MM.1S (cell line): ENCODE measurements at regions not wholly inside any gene's neighbourhood (a gene's known extent, or its start where the extent isn't known, plus 50 kb on each side); places are given as distances from the start of the nearest gene placed in this dataset.

Experiments
- CTCF ChIP-seq: fragments of 300-600 bp; sonication (generic); IDR thresholded peaks from 2 replicates; pipeline ENCODE4 v1.5.1; 2016; ENCODE audit warnings: antibody characterized with exemption, low read length, mixed read lengths
- EZH2 ChIP-seq: fragments of 300-600 bp; sonication (generic); optimal IDR thresholded peaks from 2 replicates; pipeline ENCODE3; 2017; ENCODE audit warnings: low read depth, mild to moderate bottlenecking, antibody characterized with exemption, low read length, mixed read lengths
- EZH2phosphoT487 ChIP-seq: fragments of 300-600 bp; sonication (generic); IDR thresholded peaks from 2 replicates; pipeline ENCODE4 v1.6.1; 2018; ENCODE audit warnings: antibody characterized with exemption, low read length

- TF ChIP-seq CTCF (no peak), EZH2 (no peak), EZH2phosphoT487 (no peak)
Observed at GRCh38 chr10:10584161-10584560, 433.5 kb upstream of the CELF2 start.
